GM18909 (cell line): ENCODE measurements at regions not wholly inside any gene's neighbourhood (a gene's known extent, or its start where the extent isn't known, plus 50 kb on each side); places are given as distances from the start of the nearest gene placed in this dataset.

Experiments used
- ATAC-seq: cut with Tn5 transposase; IDR thresholded peaks from one replicate; pipeline ENCODE4 v1.9.1; 2021; ENCODE audit warnings: mild to moderate bottlenecking; ENCODE audit not compliant: unreplicated experiment, poor library complexity

DNA sequence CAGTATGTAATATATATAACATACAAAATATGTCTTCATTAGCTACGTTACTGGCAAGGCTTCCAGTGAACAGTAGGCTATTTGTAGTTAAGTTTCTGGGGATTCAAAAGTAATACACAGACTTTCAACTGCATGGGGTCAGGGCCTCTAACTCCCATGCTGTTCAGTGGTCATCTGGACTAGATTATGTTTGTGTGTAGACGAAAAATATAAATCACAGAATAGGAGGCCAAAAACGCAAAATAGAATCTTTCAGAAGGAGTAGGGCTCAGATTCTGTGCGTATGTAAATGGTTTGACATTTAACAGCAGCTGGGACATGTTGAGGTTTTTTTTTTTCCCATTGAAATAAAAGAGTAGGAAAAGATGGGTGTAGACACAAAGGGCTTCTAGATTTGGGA, 1048.7 kb upstream of the WWC1 start:
- ATAC-seq = no peak

DNA sequence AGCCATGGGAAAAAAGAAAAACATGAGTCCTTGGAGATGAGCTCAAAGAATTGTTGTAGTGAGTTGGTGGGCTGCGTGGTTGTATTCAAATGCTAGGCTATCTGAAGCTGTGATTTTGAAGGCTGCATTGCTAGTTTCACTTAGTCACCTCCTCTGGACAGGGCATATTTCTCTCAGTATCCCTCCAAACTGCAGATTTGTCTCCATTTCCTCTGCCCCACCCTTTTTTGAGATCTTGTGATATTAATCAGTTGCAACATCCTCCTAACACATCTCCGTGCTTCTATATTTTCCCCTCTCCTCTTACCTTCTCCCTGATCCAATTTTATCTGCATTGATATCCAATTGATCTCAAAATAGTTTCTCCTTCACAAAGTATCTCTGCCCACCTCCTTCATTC, 1048.0 kb upstream of the WWC1 start:
- no peak for ATAC-seq

DNA sequence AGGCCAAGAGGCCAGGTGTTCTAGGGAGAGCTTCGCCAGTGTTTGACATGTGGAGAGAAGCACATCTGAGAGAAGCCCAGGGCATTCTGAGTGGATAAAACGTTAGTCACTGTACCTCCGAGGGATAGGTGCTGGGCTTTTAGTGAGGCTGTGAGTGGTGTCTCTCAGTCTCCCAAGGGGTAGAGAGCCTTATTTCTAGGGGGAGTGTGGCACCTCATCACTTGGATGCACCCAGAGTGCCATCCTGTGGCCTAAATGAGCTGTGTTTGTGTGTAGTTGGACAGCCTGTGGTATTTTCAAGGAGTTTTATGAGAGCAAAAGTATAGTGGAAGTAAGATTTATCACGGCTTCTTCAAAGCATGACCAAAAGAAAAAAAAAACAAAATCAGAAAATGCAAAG, 1046.9 kb upstream of the WWC1 start:
- no peak for ATAC-seq

DNA sequence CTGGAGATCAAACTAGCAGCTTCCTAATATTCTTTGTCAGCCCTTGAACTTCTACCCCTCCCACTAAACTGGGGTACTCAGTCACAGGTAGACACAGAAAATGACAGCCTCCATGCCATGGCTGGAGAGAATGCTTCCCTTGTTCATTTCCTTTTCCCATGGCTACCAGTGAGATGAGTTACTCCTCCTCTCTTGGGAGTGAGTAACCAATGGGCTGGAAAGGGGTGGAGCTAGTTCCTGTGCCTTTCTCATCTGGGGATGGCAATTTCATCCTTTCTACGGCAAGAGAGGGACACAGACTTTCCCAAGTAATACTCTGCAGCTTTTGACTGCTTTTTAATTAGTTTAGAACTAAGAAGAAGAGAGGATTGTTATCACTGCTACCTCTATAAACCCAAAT, 1045.6 kb upstream of the WWC1 start:
- no peak for ATAC-seq

DNA sequence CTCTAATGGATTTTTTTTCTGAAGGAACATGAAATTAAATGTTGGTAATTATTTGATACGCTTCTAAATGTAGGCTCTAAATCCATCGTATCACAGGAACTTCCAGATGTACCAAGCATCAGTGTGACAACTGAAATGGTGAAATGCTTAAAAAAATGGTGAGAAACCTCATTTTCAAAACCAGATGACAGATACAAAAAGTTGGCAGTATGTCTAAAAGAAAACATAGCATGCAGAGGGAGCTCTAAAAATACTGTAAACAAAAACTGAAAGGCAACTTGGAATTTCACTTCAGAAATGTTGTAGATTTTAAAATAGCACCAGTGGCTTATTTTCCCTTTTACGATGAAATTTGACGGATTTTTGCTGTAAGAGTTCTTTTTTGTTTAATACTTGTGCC, 1043.6 kb upstream of the WWC1 start:
- no peak for ATAC-seq

DNA sequence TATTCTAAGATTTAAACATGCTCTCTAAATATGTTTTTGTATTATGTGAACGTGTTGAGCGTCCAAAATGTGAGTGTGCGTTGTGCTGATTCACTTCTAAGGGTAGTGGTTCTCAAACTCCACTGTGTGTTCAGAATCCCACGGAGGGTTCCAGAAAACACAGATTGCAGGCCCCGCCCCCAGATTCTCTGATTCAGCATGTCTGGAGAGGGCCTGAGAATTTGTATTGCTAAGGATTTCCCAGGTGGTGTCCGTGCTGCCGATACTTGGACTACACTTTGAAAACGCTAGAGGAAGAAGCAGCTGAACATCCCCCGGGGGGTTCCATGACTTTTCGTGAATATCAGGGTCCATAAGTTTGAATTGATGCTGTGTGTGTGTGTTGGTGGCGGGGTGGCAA, 1043.2 kb upstream of the WWC1 start:
- no peak for ATAC-seq

DNA sequence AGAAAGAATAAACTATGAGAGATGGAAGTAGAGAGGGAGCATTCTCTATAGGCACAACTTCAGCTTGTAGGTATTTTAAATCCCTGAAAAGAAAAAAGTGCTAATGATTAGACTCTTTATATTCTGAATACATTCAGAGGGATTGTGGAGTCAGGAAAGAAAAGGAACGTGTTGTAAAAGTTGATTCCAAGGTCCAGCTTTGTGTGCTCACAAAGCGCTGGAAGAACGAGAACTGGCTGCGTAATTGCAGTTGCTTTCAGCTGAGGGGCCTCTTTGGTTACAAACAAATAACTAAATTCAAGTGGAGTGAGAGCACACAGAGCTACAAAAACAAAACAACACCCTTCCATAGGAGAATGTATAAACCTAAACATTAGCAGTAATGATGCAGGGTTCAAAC, 1040.4 kb upstream of the WWC1 start:
- ATAC-seq = no peak

DNA sequence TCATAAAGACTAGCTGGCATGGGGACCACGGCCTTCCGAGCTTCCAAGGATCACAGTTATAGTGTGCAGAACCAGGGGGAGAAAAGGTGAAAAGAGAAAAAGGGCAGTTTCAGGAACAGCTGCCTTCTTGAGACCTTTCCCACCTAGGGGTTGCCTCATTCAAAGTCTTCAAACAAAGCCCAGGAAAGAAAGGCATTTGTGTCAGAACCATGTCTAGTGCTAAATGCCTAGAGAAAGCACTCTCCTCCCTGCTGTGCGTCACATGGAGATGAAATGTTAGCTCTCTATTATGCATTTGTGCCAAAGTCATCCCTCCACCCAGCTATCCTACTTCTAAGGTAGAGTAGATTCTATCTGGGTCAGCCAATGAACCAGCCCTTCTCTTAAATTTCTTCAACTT, 1037.3 kb upstream of the WWC1 start:
- ATAC-seq = no peak

DNA sequence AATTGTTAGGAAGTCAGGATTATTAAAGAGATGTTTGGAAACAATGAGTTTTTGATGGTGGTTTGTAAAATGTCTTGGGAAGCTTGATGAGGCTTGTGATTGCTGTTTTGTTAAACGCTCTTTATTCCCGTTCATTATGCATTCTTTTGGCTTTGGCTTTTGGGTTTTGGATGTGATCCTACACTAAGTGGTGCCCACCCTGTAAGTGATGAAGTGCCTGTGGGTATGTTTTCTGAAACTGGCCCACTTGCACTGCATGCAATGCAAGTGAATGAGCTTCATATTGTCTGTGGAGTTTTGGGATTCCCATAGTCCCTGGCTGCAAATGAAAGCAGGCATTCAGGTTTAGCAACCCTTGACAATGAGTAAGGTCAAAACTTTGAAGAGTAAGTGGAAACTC, 1035.5 kb upstream of the WWC1 start:
- no peak for ATAC-seq

DNA sequence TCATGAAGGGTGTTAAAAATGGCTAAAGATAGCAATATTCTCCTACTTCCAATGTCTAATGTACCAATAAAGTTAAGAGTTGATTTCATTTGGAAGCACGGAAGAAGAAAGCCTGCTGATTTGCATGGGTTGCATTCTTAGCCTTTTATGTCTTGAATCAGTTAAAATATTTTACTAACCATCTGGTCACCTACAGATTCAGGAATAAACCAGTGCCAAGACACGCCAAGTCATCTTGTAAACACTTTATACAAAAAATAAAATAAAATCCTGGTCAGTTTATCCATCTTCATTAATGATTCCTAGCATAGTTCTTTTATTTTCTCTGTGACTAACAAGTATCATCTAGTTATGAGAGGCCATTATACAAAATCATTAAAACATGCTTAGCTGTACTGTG, 1031.6 kb upstream of the WWC1 start:
- ATAC-seq = no peak

DNA sequence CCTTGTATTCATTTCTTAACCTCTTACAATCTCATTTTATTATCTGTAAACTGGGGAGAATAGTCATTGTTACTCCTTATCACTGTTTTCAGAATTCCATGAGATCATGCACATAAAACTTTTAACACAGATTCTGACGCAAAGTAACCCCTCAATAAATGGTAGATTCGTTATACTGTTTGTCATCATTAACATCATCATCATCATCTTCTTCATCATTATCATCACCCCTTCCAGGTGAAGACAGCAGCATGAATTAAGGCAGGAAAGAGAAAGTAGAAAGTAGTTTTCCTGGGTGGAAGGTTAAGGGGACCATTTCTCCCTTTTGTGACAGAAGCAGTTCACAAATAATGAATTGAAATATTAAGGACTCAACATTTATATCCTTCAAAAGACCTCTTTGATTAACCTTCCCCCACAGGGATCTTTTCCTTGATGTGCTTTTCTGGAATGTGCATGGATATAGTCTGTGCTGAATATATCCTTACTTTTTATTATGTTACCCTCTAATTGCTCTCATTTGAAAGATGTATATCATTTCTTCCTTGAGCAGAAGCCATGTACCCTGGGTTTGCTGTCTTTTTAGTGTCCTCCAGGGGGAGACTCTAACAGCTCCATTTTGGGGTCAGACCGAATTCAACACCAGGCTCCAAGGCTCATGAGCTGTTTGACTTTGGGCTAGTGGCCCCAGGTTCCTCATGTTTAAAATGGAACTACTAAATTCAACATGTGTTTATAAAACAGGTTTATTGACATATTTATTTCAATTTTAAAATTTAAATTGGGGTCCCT, 1029.9 kb upstream of the WWC1 start:
- no peak for ATAC-seq

DNA sequence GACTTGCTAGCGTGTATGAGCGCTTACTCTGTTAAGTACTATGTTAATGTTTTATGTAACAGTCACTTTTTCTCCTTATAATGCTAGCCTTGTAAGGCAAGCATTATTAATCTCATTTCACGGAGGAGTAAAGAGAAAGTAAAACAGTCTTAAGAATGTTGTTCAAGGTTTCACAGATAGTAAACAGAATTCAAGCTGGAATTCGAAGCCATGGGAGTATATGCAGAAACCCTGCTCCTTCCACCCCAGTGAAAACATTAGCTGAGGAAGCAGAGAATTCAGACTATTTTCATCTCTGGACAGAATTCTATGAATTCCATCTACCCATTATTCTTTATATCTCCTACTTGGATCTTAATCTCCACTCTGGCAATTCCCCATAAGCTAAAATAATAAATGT, 1028.3 kb upstream of the WWC1 start:
- no peak for ATAC-seq

DNA sequence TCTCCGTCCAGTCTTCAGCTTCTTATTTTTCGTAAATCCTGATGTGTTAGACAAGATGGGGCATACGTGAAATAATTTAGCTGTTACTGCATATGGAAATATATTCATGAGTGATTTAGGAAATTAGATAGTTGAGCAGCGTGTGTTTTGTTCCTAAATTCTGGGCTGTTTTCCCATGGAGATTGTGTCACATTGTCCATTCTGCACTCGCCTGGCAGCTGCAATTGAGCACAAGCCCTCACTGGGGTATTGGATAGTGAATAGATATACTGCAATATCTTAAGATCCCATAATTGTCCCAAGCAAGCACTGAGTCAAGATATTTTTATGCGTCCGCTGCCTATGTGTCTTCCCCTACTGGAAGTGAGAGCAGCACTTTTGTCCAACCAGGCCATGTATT, 1027.1 kb upstream of the WWC1 start:
- ATAC-seq = no peak

DNA sequence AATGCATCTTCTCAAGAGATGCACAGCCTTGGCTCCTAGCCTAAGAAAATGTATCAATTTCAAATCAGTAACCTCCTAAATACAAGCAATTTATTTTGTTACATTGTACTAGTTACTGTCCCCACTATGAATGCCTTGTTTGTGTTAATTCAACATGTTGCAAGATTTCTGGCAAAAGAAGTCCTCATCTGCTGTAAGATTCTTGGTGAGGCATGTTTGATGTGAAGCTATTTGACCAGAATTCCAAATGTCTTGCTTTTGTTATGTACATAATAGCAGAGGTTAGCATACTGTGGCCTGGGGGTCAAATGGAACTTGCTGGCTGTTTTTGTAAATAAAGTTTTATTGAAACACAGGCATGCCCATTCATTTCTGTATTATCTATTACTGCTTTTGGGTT, 1023.1 kb upstream of the WWC1 start:
- no peak for ATAC-seq

DNA sequence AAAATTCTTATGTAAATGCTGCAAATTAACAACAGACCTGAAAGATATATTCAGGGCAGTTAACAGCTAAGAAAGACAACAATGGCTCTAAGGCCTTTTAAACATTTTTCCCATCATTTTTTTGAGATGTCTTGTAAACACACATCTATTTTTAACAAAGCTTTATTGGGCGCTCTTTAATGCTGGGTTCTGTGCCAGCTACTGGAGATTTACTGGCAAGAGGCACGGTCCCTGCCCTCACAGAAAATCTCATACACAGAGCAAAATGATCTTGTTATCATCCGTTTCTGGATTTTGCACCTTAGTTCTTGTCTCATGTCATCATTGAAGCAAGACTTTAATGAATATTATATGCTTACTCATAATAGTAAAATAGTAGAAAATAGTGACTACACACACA, 1022.3 kb upstream of the WWC1 start:
- no peak for ATAC-seq

DNA sequence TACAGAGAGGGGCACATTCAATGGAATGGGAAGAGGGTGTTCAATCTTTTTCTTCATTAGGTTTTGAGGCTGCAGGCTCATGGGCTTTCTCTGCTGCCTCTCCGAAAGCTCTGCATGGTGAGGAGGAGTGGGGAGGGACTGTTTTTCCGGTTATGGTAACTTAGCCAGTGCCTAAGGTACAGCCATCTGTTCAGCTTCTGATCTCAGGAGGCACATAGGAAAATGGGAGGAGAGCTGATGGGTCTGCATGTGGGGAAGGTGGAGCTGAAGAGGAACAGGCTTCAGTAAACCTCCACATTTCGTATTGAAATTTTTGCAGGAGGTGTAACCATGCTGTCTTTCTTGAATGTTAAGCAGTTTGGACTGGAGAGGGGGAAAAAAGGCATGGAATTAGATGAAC, 1020.4 kb upstream of the WWC1 start:
- no peak for ATAC-seq

DNA sequence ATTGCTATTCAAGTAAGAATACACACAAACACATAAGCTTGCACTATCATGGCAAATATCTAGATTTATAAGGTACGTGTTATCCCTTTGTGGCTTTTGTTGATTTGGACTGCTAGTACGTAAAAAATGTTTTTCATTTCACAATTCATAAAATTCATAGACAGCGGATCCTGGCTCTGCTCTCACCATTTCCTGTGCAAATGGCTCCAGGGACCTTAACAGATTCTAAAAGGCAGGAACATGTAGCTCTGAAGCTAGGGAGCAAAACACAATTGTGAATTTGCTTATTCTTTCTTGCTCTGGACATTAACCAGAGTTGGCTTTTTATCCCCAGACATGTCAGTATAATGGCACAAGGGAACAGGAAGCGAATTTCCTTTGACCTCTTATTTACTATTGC, 1019.9 kb upstream of the WWC1 start:
- ATAC-seq = no peak

DNA sequence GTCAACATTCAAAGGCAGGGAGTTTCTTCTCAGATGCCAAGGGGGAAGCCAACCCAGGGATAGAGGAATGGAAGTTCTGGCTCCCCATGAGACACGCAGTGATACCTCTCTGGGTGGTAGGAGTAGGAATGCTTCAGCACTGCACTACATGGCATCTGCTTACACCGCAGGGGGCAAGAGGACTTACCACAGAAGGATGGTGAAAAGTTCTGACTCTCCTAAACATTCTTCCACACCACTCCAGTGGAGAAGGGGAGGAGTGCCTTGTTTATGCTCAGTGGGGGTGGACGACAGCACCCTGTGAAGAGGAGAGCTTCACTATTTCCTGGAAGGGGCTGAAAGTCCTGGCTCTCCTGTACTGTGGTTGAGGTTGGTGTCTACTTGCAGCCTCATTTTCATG, 1011.3 kb upstream of the WWC1 start:
- ATAC-seq = no peak

DNA sequence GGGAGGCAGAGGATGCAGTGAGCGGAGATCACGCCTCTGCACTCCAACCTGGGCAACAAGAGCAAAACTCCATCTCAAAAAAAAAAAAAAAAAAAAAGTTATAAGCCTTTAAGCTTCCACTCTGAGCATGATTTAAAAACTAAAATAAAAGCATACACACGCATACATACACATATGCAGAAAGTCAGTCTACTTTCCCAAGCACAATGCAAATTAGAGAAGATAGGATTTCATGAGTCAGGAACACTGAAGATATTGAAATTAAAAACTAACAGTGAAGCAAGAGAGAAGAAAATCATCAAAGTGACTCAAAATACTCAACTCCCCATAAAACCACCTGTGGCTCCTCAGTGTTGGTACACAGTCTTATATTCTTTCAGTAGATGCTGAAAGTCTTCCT, 1009.5 kb upstream of the WWC1 start:
- ATAC-seq = no peak

DNA sequence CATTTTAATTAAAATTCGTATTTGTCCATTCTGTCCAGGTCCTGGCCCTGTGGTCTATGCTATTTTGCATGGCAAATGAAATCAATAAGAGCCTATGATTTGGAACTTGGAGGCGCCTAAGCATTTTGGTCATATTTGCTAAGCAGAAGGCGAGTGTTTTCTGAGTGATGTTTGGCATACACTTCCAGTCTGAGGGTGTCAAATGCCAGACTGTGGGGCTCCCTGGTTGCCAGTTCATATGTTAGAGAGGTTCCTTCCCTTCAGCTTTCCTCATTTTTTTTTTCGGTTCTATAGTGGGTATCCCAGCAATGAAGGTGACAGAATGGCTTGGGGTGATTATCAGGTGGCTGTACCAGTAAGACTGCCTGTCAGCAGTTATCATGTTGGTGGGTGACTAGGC, 1007.8 kb upstream of the WWC1 start:
- ATAC-seq = no peak

DNA sequence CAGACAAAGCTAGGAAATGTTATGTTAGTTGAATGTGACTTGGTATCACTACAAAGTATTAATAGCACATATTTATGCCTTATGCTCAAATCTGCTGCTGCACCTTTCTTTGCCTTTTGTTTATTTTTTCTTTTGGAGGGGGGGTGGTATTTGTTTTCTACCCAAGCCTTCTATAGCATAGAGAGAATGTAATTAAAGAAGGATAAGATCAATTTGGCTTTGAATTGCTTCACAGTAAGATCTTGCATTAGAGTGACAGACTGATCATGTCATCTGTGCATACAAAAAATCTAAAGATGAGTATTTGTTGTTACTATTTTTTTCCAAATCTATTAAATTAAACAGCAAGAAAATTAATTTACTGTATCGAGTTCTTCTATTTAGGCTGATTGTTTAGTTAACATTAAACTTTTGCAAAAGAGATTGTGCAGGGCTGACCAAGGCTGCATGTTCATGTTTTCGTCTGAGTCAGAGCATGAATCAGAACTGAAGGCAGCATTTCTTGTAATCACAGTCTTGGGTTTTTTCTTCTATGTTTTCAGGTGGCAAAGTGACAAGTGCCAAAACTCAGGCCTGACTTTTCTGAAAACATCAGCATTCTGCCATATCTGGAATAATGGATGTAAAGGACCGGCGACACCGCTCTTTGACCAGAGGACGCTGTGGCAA, 1007.1 kb upstream of the WWC1 start:
- ATAC-seq = no peak

DNA sequence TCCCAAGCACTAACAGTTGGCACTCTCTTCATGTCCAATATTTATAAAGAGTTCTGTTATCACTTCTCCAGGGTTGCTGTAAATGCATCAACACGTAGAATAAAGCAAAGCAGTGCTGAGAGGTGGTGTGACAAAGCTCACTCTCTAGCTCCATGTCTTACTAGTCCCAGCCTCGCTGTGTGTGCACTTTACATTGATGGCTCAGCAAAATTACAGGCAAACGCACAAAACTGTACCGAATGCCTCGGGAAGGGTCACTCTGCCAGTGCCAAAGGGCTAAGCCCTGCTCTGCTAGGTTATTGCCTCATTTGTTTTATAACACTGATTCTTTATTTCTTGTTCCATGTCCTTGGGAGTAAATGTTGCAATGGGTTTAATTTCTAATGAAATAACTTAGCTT, 1005.9 kb upstream of the WWC1 start:
- ATAC-seq = no peak
